HL-60 (cell line): ENCODE measurements at regions not wholly inside any gene's neighbourhood (a gene's known extent, or its start where the extent isn't known, plus 50 kb on each side); places are given as distances from the start of the nearest gene placed in this dataset.

Experiments
- DNase-seq, 2 experiments: peaks; one replicate each; pipeline ENCODE4 v3.0.0-alpha.2; 2010 to 2020; ENCODE audit warnings: low read depth in 1 of 2, low spot score in 1 of 2
- H3K27ac ChIP-seq: fragments of 250-450 bp; sonication (Bioruptor Pico); replicated peaks from 2 replicates; pipeline ENCODE4 v1.5.1; 2020; ENCODE audit warnings: mild to moderate bottlenecking, moderate library complexity
- H3K27me3 ChIP-seq: fragments of 250-450 bp; sonication (Bioruptor Pico); 2 replicates; pipeline ENCODE4 v1.5.1; 2021; ENCODE audit warnings: mild to moderate bottlenecking, moderate library complexity; ENCODE audit not compliant: insufficient read depth, poor library complexity, severe bottlenecking
- H3K4me3 ChIP-seq: replicated peaks from 2 replicates; pipeline ENCODE4 v1.5.1; 2011; ENCODE audit warnings: mild to moderate bottlenecking, control low read depth, low read length; ENCODE audit not compliant: insufficient read depth
- GABPA ChIP-seq: IDR thresholded peaks from 2 replicates; pipeline ENCODE4 v1.6.1; 2012; ENCODE audit warnings: low read depth
- POLR2AphosphoS5 ChIP-seq: IDR thresholded peaks from 2 replicates; pipeline ENCODE4 v1.6.1; 2012; ENCODE audit warnings: low read depth
- SPI1 ChIP-seq: IDR thresholded peaks from 2 replicates; pipeline ENCODE4 v1.6.1; 2012; ENCODE audit warnings: low read depth, mild to moderate bottlenecking, borderline replicate concordance
- TF ChIP-seq, protein P1 (sequence below): IDR thresholded peaks from 2 replicates; pipeline ENCODE4 v1.6.1; 2012; ENCODE audit warnings: low read depth; ENCODE audit not compliant: insufficient replicate concordance
- TF ChIP-seq, protein P2 (sequence below): IDR thresholded peaks from one replicate; pipeline ENCODE4 v1.5.1; 2011; ENCODE audit warnings: low read length, control low read depth, inconsistent platforms; ENCODE audit not compliant: insufficient read depth

DNA sequence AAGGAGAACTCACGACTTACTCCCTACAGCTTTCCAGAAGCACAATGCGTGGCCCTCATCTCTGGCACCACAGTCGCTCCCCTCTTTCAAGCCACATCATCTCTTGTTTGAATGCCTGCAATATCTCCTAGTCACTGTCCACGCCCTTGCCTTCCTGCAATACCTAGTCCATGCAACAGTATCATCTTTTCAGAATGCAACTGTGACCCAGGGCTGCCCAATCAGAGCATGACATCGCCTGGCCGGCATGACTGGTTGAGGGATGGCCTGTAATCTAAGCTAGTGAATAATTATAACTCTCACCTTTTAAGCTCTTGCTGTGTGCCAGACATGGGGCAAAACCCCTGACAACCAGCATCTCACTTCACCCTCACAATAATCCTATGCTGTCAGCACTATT is 52.5 kb upstream of the CPEB4 start:
- Histone ChIP-seq H3K27me3 (no peaks in the 10 kb centered on the region), H3K4me3 (no peak overlapping the region), H3K27ac (peak overlapping the region; percentile 31)
- TF ChIP-seq POLR2AphosphoS5, result no peak
- TF ChIP-seq GABPA, result no peak
- TF ChIP-seq, protein P1, sequence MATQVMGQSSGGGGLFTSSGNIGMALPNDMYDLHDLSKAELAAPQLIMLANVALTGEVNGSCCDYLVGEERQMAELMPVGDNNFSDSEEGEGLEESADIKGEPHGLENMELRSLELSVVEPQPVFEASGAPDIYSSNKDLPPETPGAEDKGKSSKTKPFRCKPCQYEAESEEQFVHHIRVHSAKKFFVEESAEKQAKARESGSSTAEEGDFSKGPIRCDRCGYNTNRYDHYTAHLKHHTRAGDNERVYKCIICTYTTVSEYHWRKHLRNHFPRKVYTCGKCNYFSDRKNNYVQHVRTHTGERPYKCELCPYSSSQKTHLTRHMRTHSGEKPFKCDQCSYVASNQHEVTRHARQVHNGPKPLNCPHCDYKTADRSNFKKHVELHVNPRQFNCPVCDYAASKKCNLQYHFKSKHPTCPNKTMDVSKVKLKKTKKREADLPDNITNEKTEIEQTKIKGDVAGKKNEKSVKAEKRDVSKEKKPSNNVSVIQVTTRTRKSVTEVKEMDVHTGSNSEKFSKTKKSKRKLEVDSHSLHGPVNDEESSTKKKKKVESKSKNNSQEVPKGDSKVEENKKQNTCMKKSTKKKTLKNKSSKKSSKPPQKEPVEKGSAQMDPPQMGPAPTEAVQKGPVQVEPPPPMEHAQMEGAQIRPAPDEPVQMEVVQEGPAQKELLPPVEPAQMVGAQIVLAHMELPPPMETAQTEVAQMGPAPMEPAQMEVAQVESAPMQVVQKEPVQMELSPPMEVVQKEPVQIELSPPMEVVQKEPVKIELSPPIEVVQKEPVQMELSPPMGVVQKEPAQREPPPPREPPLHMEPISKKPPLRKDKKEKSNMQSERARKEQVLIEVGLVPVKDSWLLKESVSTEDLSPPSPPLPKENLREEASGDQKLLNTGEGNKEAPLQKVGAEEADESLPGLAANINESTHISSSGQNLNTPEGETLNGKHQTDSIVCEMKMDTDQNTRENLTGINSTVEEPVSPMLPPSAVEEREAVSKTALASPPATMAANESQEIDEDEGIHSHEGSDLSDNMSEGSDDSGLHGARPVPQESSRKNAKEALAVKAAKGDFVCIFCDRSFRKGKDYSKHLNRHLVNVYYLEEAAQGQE, result no peak
- no peak for TF ChIP-seq SPI1
- TF ChIP-seq, protein P2, sequence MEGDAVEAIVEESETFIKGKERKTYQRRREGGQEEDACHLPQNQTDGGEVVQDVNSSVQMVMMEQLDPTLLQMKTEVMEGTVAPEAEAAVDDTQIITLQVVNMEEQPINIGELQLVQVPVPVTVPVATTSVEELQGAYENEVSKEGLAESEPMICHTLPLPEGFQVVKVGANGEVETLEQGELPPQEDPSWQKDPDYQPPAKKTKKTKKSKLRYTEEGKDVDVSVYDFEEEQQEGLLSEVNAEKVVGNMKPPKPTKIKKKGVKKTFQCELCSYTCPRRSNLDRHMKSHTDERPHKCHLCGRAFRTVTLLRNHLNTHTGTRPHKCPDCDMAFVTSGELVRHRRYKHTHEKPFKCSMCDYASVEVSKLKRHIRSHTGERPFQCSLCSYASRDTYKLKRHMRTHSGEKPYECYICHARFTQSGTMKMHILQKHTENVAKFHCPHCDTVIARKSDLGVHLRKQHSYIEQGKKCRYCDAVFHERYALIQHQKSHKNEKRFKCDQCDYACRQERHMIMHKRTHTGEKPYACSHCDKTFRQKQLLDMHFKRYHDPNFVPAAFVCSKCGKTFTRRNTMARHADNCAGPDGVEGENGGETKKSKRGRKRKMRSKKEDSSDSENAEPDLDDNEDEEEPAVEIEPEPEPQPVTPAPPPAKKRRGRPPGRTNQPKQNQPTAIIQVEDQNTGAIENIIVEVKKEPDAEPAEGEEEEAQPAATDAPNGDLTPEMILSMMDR, result no peak
- DNase-seq, result peak in 1 of 2 experiments; percentile 10

DNA sequence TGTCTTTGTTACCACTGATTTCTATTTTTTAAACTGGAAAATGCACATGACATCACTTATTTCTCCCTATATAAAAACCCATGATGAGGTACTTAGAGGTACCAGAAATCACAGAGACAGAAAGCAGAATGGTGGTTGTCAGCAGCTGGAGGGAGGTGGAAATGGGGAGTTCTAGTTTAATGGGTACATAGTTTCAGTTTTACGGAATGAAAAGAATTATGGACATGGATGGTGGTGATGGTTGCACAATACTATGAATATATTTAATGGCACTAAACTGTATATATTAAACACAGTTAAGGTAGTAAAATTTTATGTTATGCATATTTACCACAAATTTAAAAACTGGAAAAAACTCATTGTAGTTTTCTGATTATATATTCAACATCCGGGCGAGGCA is 50.5 kb upstream of the CPEB4 start:
- TF ChIP-seq POLR2AphosphoS5 (no peak), SPI1 (no peak), GABPA (no peak)
- TF ChIP-seq, protein P2, result no peak
- TF ChIP-seq, protein P1, result no peak
- H3K4me3 ChIP-seq, result no peak overlapping the region
- no peak overlapping the region for H3K27ac ChIP-seq
- no peak for DNase-seq
- H3K27me3 ChIP-seq, result no peaks in the 10 kb centered on the region
